ENCODE measurements at regions not wholly inside any gene's neighbourhood (a gene's known extent, or its start where the extent isn't known, plus 50 kb on each side); places are given as distances from the start of the nearest gene placed in this dataset.

GRCh38 chr15:69505956-69506556 lies 53.4 kb downstream of the RPLP1 start:
- TF ChIP-seq, protein P1, sequence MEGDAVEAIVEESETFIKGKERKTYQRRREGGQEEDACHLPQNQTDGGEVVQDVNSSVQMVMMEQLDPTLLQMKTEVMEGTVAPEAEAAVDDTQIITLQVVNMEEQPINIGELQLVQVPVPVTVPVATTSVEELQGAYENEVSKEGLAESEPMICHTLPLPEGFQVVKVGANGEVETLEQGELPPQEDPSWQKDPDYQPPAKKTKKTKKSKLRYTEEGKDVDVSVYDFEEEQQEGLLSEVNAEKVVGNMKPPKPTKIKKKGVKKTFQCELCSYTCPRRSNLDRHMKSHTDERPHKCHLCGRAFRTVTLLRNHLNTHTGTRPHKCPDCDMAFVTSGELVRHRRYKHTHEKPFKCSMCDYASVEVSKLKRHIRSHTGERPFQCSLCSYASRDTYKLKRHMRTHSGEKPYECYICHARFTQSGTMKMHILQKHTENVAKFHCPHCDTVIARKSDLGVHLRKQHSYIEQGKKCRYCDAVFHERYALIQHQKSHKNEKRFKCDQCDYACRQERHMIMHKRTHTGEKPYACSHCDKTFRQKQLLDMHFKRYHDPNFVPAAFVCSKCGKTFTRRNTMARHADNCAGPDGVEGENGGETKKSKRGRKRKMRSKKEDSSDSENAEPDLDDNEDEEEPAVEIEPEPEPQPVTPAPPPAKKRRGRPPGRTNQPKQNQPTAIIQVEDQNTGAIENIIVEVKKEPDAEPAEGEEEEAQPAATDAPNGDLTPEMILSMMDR (conservative IDR thresholded peaks at IDR 0.05; ENCODE audit: low read depth, low read length) = no peak
- H3K4me3 ChIP-seq (ENCODE audit: low read depth, low read length) = no peak overlapping the region
- no peak for DNase-seq (ENCODE audit: low read depth)

DNA sequence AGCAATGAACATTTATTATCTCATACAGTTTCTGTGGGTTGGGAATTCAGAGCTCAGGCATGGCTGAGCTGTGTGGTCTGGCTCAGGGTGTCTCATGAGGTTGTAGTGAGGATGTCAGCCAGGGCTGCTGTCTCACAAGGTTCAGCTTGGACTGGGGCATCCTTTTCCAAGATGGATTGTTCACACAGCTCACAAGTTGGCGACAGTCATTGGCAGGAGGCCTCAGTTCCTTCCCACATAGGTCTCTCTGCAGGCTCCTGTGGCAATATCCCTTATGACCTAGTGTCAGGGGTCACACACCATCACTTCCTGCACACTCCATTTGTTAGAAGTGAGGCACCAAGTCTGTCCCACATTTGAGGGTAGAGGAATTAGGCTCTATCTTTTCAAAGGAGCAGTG lies 56.0 kb downstream of the RPLP1 start:
- DNase-seq (ENCODE audit: low read depth) = no peak
- no peak overlapping the region for H3K4me3 ChIP-seq (ENCODE audit: low read depth, low read length)
- TF ChIP-seq, protein P1 (conservative IDR thresholded peaks at IDR 0.05; ENCODE audit: low read depth, low read length) = no peak

GRCh38 chr15:69509131-69509530 lies 56.5 kb downstream of the RPLP1 start:
- H3K4me3 ChIP-seq (ENCODE audit: low read depth, low read length) = no peak overlapping the region
- DNase-seq (ENCODE audit: low read depth) = no peak
- TF ChIP-seq, protein P1 (conservative IDR thresholded peaks at IDR 0.05; ENCODE audit: low read depth, low read length) = no peak

GRCh38 chr15:69510556-69510955 lies 57.9 kb downstream of the RPLP1 start:
- no peak overlapping the region for H3K4me3 ChIP-seq (ENCODE audit: low read depth, low read length)
- TF ChIP-seq, protein P1 (conservative IDR thresholded peaks at IDR 0.05; ENCODE audit: low read depth, low read length) = no peak
- no peak for DNase-seq (ENCODE audit: low read depth)

DNA sequence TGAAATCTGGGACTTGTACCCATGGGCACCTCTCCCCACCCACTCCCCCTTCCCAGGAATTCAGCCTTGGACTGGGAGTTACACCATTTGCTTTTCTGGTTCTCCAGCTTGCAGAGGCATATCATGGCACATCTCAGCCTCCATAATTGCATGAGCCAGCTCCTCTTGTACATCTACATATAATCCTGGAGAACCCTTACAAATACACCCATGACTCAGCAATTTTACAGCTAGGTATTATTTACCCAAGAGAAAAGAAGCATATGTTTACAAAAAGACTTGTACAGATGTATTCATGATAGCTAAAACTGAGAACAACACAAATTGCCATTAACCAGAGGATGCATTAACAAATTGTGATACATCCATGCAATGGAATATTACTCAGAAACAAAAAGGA lies 58.4 kb downstream of the RPLP1 start:
- no peak overlapping the region for H3K4me3 ChIP-seq (ENCODE audit: low read depth, low read length)
- no peak for DNase-seq (ENCODE audit: low read depth)
- TF ChIP-seq, protein P1 (conservative IDR thresholded peaks at IDR 0.05; ENCODE audit: low read depth, low read length) = no peak

GRCh38 chr15:69511716-69512340 lies 59.2 kb downstream of the RPLP1 start:
- H3K4me3 ChIP-seq (ENCODE audit: low read depth, low read length) = no peak overlapping the region
- TF ChIP-seq, protein P1 (conservative IDR thresholded peaks at IDR 0.05; ENCODE audit: low read depth, low read length) = no peak
- no peak for DNase-seq (ENCODE audit: low read depth)

- DNase-seq (ENCODE audit: low read depth) = no peak
- H3K4me3 ChIP-seq (ENCODE audit: low read depth, low read length) = no peak overlapping the region
- TF ChIP-seq, protein P1 (conservative IDR thresholded peaks at IDR 0.05; ENCODE audit: low read depth, low read length) = no peak
Measured at GRCh38 chr15:69513450-69513960, 60.9 kb downstream of the RPLP1 start.

Data from epithelial cell of proximal tubule (primary cell).